ENCODE measurements at regions not wholly inside any gene's neighbourhood (a gene's known extent, or its start where the extent isn't known, plus 50 kb on each side); places are given as distances from the start of the nearest gene placed in this dataset.

DNA sequence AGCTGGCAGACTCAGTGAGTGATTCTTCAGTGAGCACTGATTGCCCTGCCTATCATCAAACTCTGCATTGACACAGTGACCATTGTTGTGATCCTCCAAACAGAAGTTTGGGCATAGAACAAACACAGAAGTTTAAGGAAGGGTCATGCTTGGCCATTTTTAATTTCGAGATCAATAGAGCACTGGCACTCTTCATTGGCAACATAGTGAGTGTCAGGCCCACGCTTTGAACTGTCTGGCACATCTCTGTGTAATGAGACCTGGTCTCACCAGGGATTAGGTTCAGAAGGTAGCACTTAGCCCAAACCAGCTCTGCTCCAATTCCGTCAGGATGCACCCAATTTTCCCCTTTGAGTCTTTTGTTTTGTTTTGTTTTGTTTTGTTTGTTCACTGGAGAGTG, 127.1 kb upstream of the MOCS2 start:
- no peak overlapping the region for H3K4me3 ChIP-seq
- H3K27ac ChIP-seq = no peak overlapping the region
- intact Hi-C loops (cut with DNase I; ENCODE audit: low total_unique reads) = no loop called here
- H3K27me3 ChIP-seq = no peaks in the 10 kb centered on the region
- TF ChIP-seq POLR2A (IDR thresholded peaks at IDR 0.05) = no peak
- TF ChIP-seq, protein P1, sequence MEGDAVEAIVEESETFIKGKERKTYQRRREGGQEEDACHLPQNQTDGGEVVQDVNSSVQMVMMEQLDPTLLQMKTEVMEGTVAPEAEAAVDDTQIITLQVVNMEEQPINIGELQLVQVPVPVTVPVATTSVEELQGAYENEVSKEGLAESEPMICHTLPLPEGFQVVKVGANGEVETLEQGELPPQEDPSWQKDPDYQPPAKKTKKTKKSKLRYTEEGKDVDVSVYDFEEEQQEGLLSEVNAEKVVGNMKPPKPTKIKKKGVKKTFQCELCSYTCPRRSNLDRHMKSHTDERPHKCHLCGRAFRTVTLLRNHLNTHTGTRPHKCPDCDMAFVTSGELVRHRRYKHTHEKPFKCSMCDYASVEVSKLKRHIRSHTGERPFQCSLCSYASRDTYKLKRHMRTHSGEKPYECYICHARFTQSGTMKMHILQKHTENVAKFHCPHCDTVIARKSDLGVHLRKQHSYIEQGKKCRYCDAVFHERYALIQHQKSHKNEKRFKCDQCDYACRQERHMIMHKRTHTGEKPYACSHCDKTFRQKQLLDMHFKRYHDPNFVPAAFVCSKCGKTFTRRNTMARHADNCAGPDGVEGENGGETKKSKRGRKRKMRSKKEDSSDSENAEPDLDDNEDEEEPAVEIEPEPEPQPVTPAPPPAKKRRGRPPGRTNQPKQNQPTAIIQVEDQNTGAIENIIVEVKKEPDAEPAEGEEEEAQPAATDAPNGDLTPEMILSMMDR (IDR thresholded peaks at IDR 0.05) = no peak
- no peak for TF ChIP-seq POLR2AphosphoS5 (IDR thresholded peaks at IDR 0.05)
- H3K4me1 ChIP-seq = no peaks in the 10 kb centered on the region
- H3K9me3 ChIP-seq = peaks cover 0 to 8% of the 10 kb centered on the region in 2 donors
- no peak for DNase-seq (ENCODE audit: low spot score in 2 of 2)
- H3K36me3 ChIP-seq = no peaks in the 10 kb centered on the region

DNA sequence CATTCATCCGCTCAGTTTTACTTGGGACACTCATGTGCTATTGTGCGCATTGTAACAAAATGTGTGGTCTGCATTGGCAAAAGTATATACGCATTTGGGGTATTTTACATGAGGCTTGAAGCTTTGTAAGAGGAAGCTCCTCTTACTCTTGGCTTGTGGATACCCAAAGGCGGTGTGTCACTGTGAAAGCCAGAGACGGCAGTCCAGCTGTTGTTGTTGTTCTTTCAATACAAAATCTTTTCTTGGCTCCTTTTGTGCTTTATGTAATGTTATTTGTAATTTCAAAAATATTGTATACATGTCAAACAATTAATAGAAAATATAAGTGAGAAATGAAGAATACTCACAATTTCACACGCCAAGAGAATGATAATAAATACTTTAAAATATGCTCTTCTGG, 128.3 kb upstream of the MOCS2 start:
- TF ChIP-seq, protein P1 (IDR thresholded peaks at IDR 0.05) = no peak
- TF ChIP-seq POLR2AphosphoS5 (IDR thresholded peaks at IDR 0.05) (no peak), POLR2A (IDR thresholded peaks at IDR 0.05) (no peak)
- no peak for DNase-seq (ENCODE audit: low spot score in 2 of 2)
- no peaks in the 10 kb centered on the region for H3K27me3 ChIP-seq
- intact Hi-C loops (cut with DNase I; ENCODE audit: low total_unique reads) = no loop called here
- peaks cover 0 to 5% of the 10 kb centered on the region in 2 donors for H3K9me3 ChIP-seq
- no peak overlapping the region for H3K4me3 ChIP-seq
- no peak overlapping the region for H3K27ac ChIP-seq
- no peaks in the 10 kb centered on the region for H3K4me1 ChIP-seq
- no peaks in the 10 kb centered on the region for H3K36me3 ChIP-seq

DNA sequence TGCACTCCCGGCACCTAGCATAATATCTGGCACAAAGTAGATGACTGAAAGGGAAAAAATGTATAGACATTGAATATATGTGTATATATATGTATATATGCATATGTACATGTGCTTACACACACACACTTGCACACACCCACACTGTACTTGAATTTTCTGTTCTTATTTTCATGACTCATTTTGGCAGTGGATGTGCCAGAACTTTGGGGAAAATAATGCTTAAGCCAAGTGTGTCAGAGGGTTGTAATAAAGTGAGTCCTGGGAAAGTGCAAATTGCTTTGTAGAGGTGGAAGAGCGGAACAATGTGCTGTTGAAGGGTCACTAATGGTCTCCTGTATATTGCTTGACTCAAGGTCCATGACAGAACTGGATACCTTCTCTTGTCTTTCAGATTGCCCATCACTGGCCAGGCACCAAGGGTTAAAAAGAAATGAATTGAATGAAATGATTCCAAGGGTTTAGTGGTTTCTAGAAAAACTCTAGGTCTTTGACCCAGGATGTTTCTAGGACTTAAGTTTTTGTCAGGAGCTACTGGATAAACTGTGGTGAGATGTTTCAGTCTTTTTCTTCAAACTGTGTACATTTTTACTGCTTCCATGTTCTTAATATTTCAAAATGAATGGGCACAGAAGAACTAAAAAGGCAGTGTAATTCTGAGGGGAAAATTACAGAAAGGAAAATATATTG, 129.9 kb upstream of the MOCS2 start:
- Histone ChIP-seq H3K27ac (no peak overlapping the region), H3K4me3 (no peak overlapping the region), H3K36me3 (no peaks in the 10 kb centered on the region), H3K4me1 (no peaks in the 10 kb centered on the region), H3K9me3 (no peaks in the 10 kb centered on the region), H3K27me3 (no peaks in the 10 kb centered on the region)
- TF ChIP-seq POLR2A (IDR thresholded peaks at IDR 0.05) = no peak
- TF ChIP-seq, protein P1 (IDR thresholded peaks at IDR 0.05) = no peak
- TF ChIP-seq POLR2AphosphoS5 (IDR thresholded peaks at IDR 0.05) = no peak
- DNase-seq (ENCODE audit: low spot score in 2 of 2) = no peak
- intact Hi-C loops (cut with DNase I; ENCODE audit: low total_unique reads) = no loop called here

DNA sequence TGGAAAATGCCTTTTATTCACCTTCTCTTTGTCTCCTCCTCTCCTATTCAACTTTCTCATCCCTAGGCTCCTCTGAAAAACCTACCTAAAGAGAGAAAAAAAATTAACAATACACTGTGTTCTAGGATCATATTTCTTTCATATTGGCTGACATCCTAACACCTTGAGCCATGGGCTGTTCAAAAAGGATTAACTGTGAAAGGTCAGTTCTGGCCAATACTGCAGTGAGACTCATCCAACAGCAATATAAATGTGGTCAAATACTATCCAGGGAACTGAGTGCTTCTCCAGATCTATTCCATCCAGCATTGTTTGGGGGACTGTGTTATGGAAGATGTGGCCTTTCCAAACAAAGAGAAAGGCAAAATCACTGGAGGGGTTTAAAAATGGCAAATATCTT, 131.1 kb upstream of the MOCS2 start:
- H3K27ac ChIP-seq = no peak overlapping the region
- no peak overlapping the region for H3K4me3 ChIP-seq
- intact Hi-C loops (cut with DNase I; ENCODE audit: low total_unique reads) = no loop called here
- H3K27me3 ChIP-seq = no peaks in the 10 kb centered on the region
- no peaks in the 10 kb centered on the region for H3K4me1 ChIP-seq
- TF ChIP-seq POLR2AphosphoS5 (IDR thresholded peaks at IDR 0.05) (no peak), POLR2A (IDR thresholded peaks at IDR 0.05) (no peak)
- TF ChIP-seq, protein P1 (IDR thresholded peaks at IDR 0.05) = no peak
- DNase-seq (ENCODE audit: low spot score in 2 of 2) = no peak
- H3K36me3 ChIP-seq = no peaks in the 10 kb centered on the region
- no peaks in the 10 kb centered on the region for H3K9me3 ChIP-seq

GRCh38 chr5:53241572-53241971, 132.0 kb upstream of the MOCS2 start:
- no peak overlapping the region for H3K27ac ChIP-seq
- DNase-seq (ENCODE audit: low spot score in 2 of 2) = no peak
- no peaks in the 10 kb centered on the region for H3K9me3 ChIP-seq
- no peak for TF ChIP-seq POLR2A (IDR thresholded peaks at IDR 0.05)
- TF ChIP-seq, protein P1 (IDR thresholded peaks at IDR 0.05) = no peak
- no peak for TF ChIP-seq POLR2AphosphoS5 (IDR thresholded peaks at IDR 0.05)
- H3K36me3 ChIP-seq = no peaks in the 10 kb centered on the region
- no peaks in the 10 kb centered on the region for H3K4me1 ChIP-seq
- no peak overlapping the region for H3K4me3 ChIP-seq
- intact Hi-C loops (cut with DNase I; ENCODE audit: low total_unique reads) = no loop called here
- no peaks in the 10 kb centered on the region for H3K27me3 ChIP-seq

Measured in breast epithelium (tissue), 4 donors.